ENCODE measurements at regions not wholly inside any gene's neighbourhood (a gene's known extent, or its start where the extent isn't known, plus 50 kb on each side); places are given as distances from the start of the nearest gene placed in this dataset.

DNA sequence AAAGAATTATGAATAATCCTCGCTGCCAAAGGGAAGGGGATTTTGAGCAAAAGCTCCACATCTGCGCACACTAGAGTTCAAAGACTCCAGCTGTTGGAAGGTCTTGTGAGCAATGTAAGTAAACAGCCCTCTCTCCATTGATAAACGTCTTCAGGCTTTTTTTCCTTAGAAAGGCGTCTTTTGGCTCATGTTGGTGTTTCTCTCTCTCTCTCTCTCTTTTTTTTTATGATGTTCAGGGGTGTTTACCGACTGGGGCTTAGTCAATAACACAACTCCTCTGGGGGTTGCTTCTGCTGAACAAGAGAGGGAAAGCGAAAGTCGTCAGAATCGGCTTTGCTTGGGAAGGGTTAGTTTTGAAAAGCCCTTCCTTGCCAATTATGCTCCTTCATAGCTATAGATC, 53.2 kb upstream of the C1QTNF7 start:
- DNase-seq, result no peak
- H3K4me1 ChIP-seq (ENCODE audit: control extremely low read depth in 1 of 4, control insufficient read depth in 4 of 4, insufficient read depth in 4 of 4, low read length in 3 of 4), result peaks cover 0 to 24% (median 14%) of the 10 kb centered on the region in 4 experiments
- H3K4me3 ChIP-seq (ENCODE audit: control insufficient read depth in 1 of 7, extremely low read depth in 1 of 7, insufficient read depth in 4 of 7, low read depth in 2 of 7, low read length in 6 of 7), result no peak overlapping the region
- CTCF ChIA-PET, result interaction anchor here (1.7 kb wide), 2 partner anchors 14 to 21 kb away, joined by 4 to 6 read pairs; no protein-coding TSS in a partner anchor
- no peaks in the 10 kb centered on the region for H3K36me3 ChIP-seq (ENCODE audit: control insufficient read depth in 4 of 4, insufficient read depth in 4 of 4, low read length in 3 of 4)
- no peaks in the 10 kb centered on the region for H3K9me3 ChIP-seq (ENCODE audit: control extremely low read depth in 1 of 5, control insufficient read depth in 4 of 5, insufficient read depth in 2 of 5, low read depth in 1 of 5, low read length in 4 of 5)
- POLR2A ChIA-PET, result no interaction called here
- H3K27ac ChIP-seq (ENCODE audit: insufficient read depth in 1 of 2, low read depth in 1 of 2, low read length in 2 of 2, poor library complexity in 1 of 2, severe bottlenecking in 2 of 2), result no peak overlapping the region
- no peaks in the 10 kb centered on the region for H3K27me3 ChIP-seq (replicated peaks in 2 of 5; ENCODE audit: control insufficient read depth in 4 of 5, insufficient read depth in 5 of 5, low read length in 4 of 5)
- WGBS (ENCODE audit: insufficient coverage), result 98% methylated on average over 5 of the region's 8 CpGs

DNA sequence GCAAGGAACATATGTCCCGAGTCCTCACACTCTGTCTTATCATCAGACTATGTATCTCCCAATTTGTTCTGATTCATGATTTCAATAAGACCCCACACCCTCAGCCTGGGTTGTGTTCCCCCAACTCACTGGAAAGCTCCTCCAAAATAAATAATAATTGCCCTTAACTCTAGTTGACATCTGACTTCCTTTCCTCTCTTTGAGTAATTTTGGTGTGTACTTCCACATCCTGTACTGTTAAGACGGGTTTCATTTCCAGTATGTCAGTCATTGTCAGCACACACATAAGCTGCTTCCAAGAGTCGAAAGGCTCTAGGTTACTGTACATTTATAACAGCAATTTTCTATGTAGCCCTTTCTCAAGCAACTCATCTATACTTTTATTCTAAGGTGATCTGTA, 52.2 kb upstream of the C1QTNF7 start:
- ChIA-PET CTCF (interaction anchor here (0.7 to 1.3 kb wide), 3 partner anchors 10 to 138 kb away, joined by 3 to 4 read pairs (median 3); no protein-coding TSS in a partner anchor), POLR2A (no interaction called here)
- Histone ChIP-seq H3K4me3 (ENCODE audit: control insufficient read depth in 1 of 7, extremely low read depth in 1 of 7, insufficient read depth in 4 of 7, low read depth in 2 of 7, low read length in 6 of 7) (peak overlapping the region in 1 of 7 experiments; percentile 11), H3K36me3 (ENCODE audit: control insufficient read depth in 4 of 4, insufficient read depth in 4 of 4, low read length in 3 of 4) (no peaks in the 10 kb centered on the region), H3K27ac (ENCODE audit: insufficient read depth in 1 of 2, low read depth in 1 of 2, low read length in 2 of 2, poor library complexity in 1 of 2, severe bottlenecking in 2 of 2) (no peak overlapping the region), H3K4me1 (ENCODE audit: control extremely low read depth in 1 of 4, control insufficient read depth in 4 of 4, insufficient read depth in 4 of 4, low read length in 3 of 4) (peaks cover 0 to 24% (median 14%) of the 10 kb centered on the region in 4 experiments), H3K27me3 (replicated peaks in 2 of 5; ENCODE audit: control insufficient read depth in 4 of 5, insufficient read depth in 5 of 5, low read length in 4 of 5) (no peaks in the 10 kb centered on the region), H3K9me3 (ENCODE audit: control extremely low read depth in 1 of 5, control insufficient read depth in 4 of 5, insufficient read depth in 2 of 5, low read depth in 1 of 5, low read length in 4 of 5) (no peaks in the 10 kb centered on the region)
- peak in 2 of 3 donors; percentile 49 to 71 for DNase-seq
- 78% methylated on average over 1 of the region's 3 CpGs for WGBS (ENCODE audit: insufficient coverage)

DNA sequence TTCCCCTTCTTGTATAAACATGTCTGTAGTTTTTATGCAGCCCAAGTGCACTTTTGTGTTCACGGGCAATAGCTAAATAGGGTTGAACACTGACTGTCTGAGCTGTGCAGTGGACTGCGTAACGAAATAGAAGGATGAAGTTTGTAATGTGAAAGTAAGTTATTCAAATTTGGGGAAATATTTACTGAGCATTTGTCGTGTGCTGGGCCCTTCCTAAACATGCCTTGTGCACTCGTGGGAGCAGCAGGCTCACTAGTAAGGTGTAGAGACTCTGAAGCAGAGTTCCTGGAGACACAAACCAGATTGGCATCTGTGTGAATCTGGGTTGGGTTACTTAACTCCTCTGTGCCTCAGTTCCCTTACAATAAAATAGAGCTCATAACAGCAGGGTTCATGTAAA, 51.7 kb upstream of the C1QTNF7 start:
- H3K4me1 ChIP-seq (ENCODE audit: control extremely low read depth in 1 of 4, control insufficient read depth in 4 of 4, insufficient read depth in 4 of 4, low read length in 3 of 4), result peaks cover 0 to 24% (median 14%) of the 10 kb centered on the region in 4 experiments
- H3K9me3 ChIP-seq (ENCODE audit: control extremely low read depth in 1 of 5, control insufficient read depth in 4 of 5, insufficient read depth in 2 of 5, low read depth in 1 of 5, low read length in 4 of 5), result no peaks in the 10 kb centered on the region
- WGBS (ENCODE audit: insufficient coverage), result 78% methylated on average over 5 of the region's 5 CpGs
- ChIA-PET CTCF (interaction anchor here (0.7 to 1.3 kb wide), 3 partner anchors 10 to 138 kb away, joined by 3 to 4 read pairs (median 3); no protein-coding TSS in a partner anchor), POLR2A (no interaction called here)
- no peaks in the 10 kb centered on the region for H3K27me3 ChIP-seq (replicated peaks in 2 of 5; ENCODE audit: control insufficient read depth in 4 of 5, insufficient read depth in 5 of 5, low read length in 4 of 5)
- DNase-seq, result peak in 2 of 3 donors; percentile 17 to 24
- no peaks in the 10 kb centered on the region for H3K36me3 ChIP-seq (ENCODE audit: control insufficient read depth in 4 of 4, insufficient read depth in 4 of 4, low read length in 3 of 4)
- H3K4me3 ChIP-seq (ENCODE audit: control insufficient read depth in 1 of 7, extremely low read depth in 1 of 7, insufficient read depth in 4 of 7, low read depth in 2 of 7, low read length in 6 of 7), result no peak overlapping the region
- H3K27ac ChIP-seq (ENCODE audit: insufficient read depth in 1 of 2, low read depth in 1 of 2, low read length in 2 of 2, poor library complexity in 1 of 2, severe bottlenecking in 2 of 2), result no peak overlapping the region

DNA sequence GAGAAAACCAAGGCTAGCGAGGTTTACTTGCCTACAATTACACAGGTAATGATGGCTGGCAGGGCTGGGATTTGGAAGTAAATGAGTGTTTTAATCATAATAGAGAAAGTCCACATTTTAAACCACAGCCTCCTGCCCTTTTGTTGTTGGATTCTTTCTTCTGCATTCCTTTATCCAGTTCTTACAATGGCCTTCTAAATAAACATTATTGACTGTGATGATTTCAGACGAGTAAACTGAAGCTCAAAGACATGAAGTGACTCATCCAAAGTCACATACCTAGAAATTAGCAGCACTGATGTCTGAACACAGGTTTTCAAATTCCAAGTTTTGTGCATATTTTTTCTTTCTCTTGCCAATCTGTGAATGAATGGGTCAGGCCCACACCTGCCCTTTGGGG, 51.2 kb upstream of the C1QTNF7 start:
- POLR2A ChIA-PET, result no interaction called here
- no peaks in the 10 kb centered on the region for H3K36me3 ChIP-seq (ENCODE audit: control insufficient read depth in 4 of 4, insufficient read depth in 4 of 4, low read length in 3 of 4)
- WGBS (ENCODE audit: insufficient coverage), result 100% methylated on average over 1 of the region's 2 CpGs
- peaks cover 0 to 24% (median 14%) of the 10 kb centered on the region in 4 experiments for H3K4me1 ChIP-seq (ENCODE audit: control extremely low read depth in 1 of 4, control insufficient read depth in 4 of 4, insufficient read depth in 4 of 4, low read length in 3 of 4)
- no peak overlapping the region for H3K4me3 ChIP-seq (ENCODE audit: control insufficient read depth in 1 of 7, extremely low read depth in 1 of 7, insufficient read depth in 4 of 7, low read depth in 2 of 7, low read length in 6 of 7)
- H3K27ac ChIP-seq (ENCODE audit: insufficient read depth in 1 of 2, low read depth in 1 of 2, low read length in 2 of 2, poor library complexity in 1 of 2, severe bottlenecking in 2 of 2), result no peak overlapping the region
- DNase-seq, result no peak
- no peaks in the 10 kb centered on the region for H3K9me3 ChIP-seq (ENCODE audit: control extremely low read depth in 1 of 5, control insufficient read depth in 4 of 5, insufficient read depth in 2 of 5, low read depth in 1 of 5, low read length in 4 of 5)
- CTCF ChIA-PET, result interaction anchor here (0.7 to 1.3 kb wide), 2 partner anchors 9 to 139 kb away, joined by 3 to 4 read pairs; no protein-coding TSS in a partner anchor
- H3K27me3 ChIP-seq (replicated peaks in 2 of 5; ENCODE audit: control insufficient read depth in 4 of 5, insufficient read depth in 5 of 5, low read length in 4 of 5), result no peaks in the 10 kb centered on the region

All from common myeloid progenitor, CD34-positive (primary cell).